Ectodermal cell (in vitro differentiated cells): ENCODE measurements at regions not wholly inside any gene's neighbourhood (a gene's known extent, or its start where the extent isn't known, plus 50 kb on each side); places are given as distances from the start of the nearest gene placed in this dataset.

Experiments used
- H3K27ac ChIP-seq: 2 replicates; pipeline ENCODE4 v1.7.0; 2013; ENCODE audit warnings: mild to moderate bottlenecking, low read depth, low read length; ENCODE audit not compliant: insufficient read depth, poor library complexity, severe bottlenecking
- H3K27me3 ChIP-seq: 2 replicates; pipeline ENCODE4 v1.7.0; 2013; ENCODE audit warnings: mild to moderate bottlenecking, low read length; ENCODE audit not compliant: insufficient read depth, control insufficient read depth, poor library complexity, severe bottlenecking
- H3K36me3 ChIP-seq: one replicate; pipeline ENCODE4 v1.7.0; 2013; ENCODE audit warnings: low read length; ENCODE audit not compliant: control insufficient read depth, insufficient read depth
- H3K4me1 ChIP-seq: one replicate; pipeline ENCODE4 v1.7.0; 2013; ENCODE audit warnings: low read length; ENCODE audit not compliant: control insufficient read depth, insufficient read depth
- H3K4me3 ChIP-seq: 2 replicates; pipeline ENCODE4 v1.7.0; 2013; ENCODE audit warnings: low read depth, low read length, control low read depth; ENCODE audit not compliant: insufficient read depth
- H3K9me3 ChIP-seq: 2 replicates; pipeline ENCODE4 v1.7.0; 2013; ENCODE audit warnings: mild to moderate bottlenecking, low read length, moderate library complexity; ENCODE audit not compliant: control insufficient read depth
- WGBS, 2 experiments: methylation state at CpG; one replicate each; pipeline ENCODE4 v1.1.7; 2013; ENCODE audit warnings: missing lambda C conversion rate in 2 of 2; 5-methylcytosine and 5-hydroxymethylcytosine counted together

GRCh38 chr15:77859491-77860060 lies 217.9 kb downstream of the TBC1D2B start:
- Histone ChIP-seq H3K27me3 (no peaks in the 10 kb centered on the region), H3K4me3 (no peak overlapping the region), H3K4me1 (peaks cover 4% of the 10 kb centered on the region), H3K36me3 (no peaks in the 10 kb centered on the region), H3K9me3 (no peaks in the 10 kb centered on the region), H3K27ac (no peak overlapping the region)
- 75 to 80% methylated on average over 2 of the region's 2 CpGs for WGBS, 2 experiments

- 93 to 94% methylated on average over 11 of the region's 11 CpGs for WGBS, 2 experiments
- H3K4me1 ChIP-seq: peaks cover 2% of the 10 kb centered on the region
- H3K36me3 ChIP-seq: no peaks in the 10 kb centered on the region
- no peaks in the 10 kb centered on the region for H3K27me3 ChIP-seq
- H3K4me3 ChIP-seq: no peak overlapping the region
- no peak overlapping the region for H3K27ac ChIP-seq
- no peaks in the 10 kb centered on the region for H3K9me3 ChIP-seq
Measured at GRCh38 chr15:77858792-77859490, 218.6 kb downstream of the TBC1D2B start.

DNA sequence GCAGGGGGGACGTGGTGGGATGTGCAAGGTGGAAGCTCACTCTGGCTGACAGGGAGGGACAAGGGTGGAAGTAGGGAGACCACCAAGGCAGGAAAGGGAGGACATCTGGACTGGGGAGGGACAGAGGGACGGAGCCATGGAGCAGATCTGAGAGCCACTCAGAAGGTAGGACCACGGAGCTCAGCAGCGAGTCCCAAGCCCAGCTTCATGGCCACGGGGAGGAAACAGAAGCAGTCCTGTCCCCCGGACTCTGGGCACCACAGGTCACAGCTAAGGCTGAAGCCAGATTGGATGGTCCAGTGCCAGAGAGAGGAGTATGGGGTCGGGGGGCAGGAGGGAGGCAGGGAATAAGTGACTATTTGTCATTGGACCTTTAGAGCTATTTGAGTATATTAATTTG lies 220.1 kb downstream of the TBC1D2B start:
- Histone ChIP-seq H3K27ac (no peak overlapping the region), H3K4me1 (peaks cover under 1% of the 10 kb centered on the region), H3K27me3 (no peaks in the 10 kb centered on the region), H3K9me3 (no peaks in the 10 kb centered on the region), H3K36me3 (no peaks in the 10 kb centered on the region), H3K4me3 (no peak overlapping the region)
- 91 to 92% methylated on average over 7 of the region's 7 CpGs for WGBS, 2 experiments

DNA sequence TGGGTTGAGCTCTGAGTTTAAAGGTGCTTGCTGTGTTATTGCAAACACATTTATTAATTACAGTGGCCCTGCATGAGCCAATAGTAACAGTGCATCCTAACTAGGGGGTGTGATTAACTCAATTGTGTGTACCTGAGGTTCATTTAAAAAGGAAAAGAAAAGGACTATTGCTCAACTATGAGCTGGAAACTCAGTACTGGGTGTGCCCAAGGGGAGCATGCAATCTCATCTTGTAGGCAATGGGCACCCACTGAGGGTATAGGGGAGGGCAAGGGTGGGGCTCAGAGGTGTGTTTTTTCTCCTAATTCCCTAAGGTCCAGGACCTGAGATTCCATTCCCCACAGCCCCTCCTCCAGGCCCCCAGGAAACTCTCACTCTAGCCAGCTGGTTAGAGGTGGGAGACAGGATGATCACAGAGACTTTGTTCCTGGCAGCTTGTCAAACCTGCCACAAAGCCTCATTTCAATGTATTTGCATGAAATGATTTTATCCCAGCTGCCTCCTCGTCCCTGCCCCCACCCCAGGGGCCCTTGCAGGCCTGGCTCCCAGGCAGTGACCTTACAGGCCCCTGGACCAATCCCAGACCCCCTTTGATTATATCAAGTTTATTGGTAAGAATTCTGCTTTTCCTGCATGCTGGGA lies 220.7 kb downstream of the TBC1D2B start:
- no peaks in the 10 kb centered on the region for H3K27me3 ChIP-seq
- H3K9me3 ChIP-seq: no peaks in the 10 kb centered on the region
- peaks cover 6% of the 10 kb centered on the region for H3K4me1 ChIP-seq
- WGBS, 2 experiments: 62 to 63% methylated on average over 1 of the region's 1 CpG
- H3K4me3 ChIP-seq: no peak overlapping the region
- no peaks in the 10 kb centered on the region for H3K36me3 ChIP-seq
- H3K27ac ChIP-seq: no peak overlapping the region

DNA sequence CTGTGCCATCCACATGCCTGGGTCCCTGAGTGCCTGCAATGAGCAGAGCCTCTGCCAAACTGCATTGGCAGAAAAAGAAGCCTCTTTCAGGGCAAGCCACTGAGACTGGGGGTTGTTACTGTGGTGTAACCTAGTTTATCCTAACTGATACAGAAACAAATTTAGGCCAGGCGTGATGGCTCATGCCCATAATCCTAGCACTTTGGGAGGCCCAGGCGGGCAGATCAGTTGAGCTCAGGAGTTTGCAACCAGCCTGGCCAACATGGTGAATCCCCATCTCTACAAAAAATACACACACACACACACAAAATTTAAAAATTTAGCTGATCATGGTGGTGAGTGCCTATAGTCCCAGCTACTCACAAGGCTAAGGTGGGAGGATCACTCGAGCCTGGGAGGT lies 221.6 kb downstream of the TBC1D2B start:
- 89 to 92% methylated on average over 3 of the region's 3 CpGs for WGBS, 2 experiments
- Histone ChIP-seq H3K27ac (no peak overlapping the region), H3K27me3 (no peaks in the 10 kb centered on the region), H3K4me3 (no peak overlapping the region), H3K36me3 (no peaks in the 10 kb centered on the region), H3K9me3 (no peaks in the 10 kb centered on the region), H3K4me1 (peaks cover 6% of the 10 kb centered on the region)

- H3K36me3 ChIP-seq: no peaks in the 10 kb centered on the region
- no peaks in the 10 kb centered on the region for H3K27me3 ChIP-seq
- H3K27ac ChIP-seq: no peak overlapping the region
- peaks cover 6% of the 10 kb centered on the region for H3K4me1 ChIP-seq
- H3K9me3 ChIP-seq: no peaks in the 10 kb centered on the region
- no peak overlapping the region for H3K4me3 ChIP-seq
Measured at GRCh38 chr15:77854980-77855379, 222.3 kb upstream of the LINGO1 start.

GRCh38 chr15:77853910-77854309 lies 221.2 kb upstream of the LINGO1 start:
- Histone ChIP-seq H3K27ac (no peak overlapping the region), H3K27me3 (no peaks in the 10 kb centered on the region), H3K9me3 (no peaks in the 10 kb centered on the region), H3K4me1 (peaks cover 6% of the 10 kb centered on the region), H3K4me3 (no peak overlapping the region), H3K36me3 (no peaks in the 10 kb centered on the region)
- WGBS, 2 experiments: 94% methylated on average over 6 of the region's 6 CpGs

DNA sequence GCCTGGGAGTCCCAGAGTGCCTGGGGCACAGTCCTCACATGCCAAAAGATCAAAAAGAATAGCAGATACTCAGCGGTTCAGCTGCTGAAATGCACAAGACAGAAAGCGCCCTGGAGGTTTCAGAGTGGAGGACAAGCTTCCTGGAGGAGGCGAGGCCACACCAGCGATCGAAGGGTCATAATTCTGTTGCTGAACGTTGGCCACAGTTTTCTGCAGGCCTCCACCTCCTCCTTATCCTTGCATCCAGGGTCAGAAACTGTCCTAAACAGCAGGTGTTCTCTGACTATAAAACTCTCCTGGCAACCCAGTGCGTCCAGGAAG lies 220.3 kb upstream of the LINGO1 start:
- Histone ChIP-seq H3K27ac (no peak overlapping the region), H3K9me3 (no peaks in the 10 kb centered on the region), H3K4me3 (no peak overlapping the region), H3K4me1 (peaks cover 6% of the 10 kb centered on the region), H3K27me3 (no peaks in the 10 kb centered on the region), H3K36me3 (no peaks in the 10 kb centered on the region)
- 81 to 84% methylated on average over 7 of the region's 7 CpGs for WGBS, 2 experiments

GRCh38 chr15:77852241-77853007 lies 219.7 kb upstream of the LINGO1 start:
- Histone ChIP-seq H3K36me3 (no peaks in the 10 kb centered on the region), H3K4me3 (no peak overlapping the region), H3K27me3 (no peaks in the 10 kb centered on the region), H3K27ac (no peak overlapping the region), H3K9me3 (no peaks in the 10 kb centered on the region), H3K4me1 (peaks cover 6% of the 10 kb centered on the region)
- 90 to 94% methylated on average over 23 of the region's 23 CpGs for WGBS, 2 experiments

- no peak overlapping the region for H3K27ac ChIP-seq
- 93 to 95% methylated on average over 6 of the region's 6 CpGs for WGBS, 2 experiments
- no peaks in the 10 kb centered on the region for H3K9me3 ChIP-seq
- peaks cover 6% of the 10 kb centered on the region for H3K4me1 ChIP-seq
- no peaks in the 10 kb centered on the region for H3K27me3 ChIP-seq
- H3K36me3 ChIP-seq: no peaks in the 10 kb centered on the region
- no peak overlapping the region for H3K4me3 ChIP-seq
Measured at GRCh38 chr15:77851691-77852090, 219.0 kb upstream of the LINGO1 start.
